ENCODE measurements at regions not wholly inside any gene's neighbourhood (a gene's known extent, or its start where the extent isn't known, plus 50 kb on each side); places are given as distances from the start of the nearest gene placed in this dataset.

DNA sequence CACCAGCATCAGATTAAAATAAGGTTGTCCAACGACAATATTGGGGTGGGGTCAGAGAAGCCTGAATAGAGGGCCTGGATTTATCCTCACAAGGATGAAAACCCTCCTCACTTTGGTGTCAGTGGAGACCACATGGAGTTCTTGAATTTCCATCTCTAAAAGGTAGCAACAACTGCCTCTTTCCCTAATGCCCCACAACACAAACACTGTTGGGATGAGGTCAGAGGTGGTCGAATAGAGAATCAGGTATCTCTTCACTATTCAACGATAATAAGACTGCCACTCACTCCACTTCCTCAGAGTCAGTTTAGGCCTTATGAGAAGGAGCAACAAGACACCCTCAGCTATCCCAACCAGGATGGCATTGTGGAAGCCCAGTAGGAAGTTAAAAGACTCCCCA is 596.1 kb downstream of the HTR1B start:
- DNase-seq, result no peak
- ChIA-PET CTCF (no interaction called here), POLR2A (no interaction called here)
- intact Hi-C loops (cut with DNase I, micrococcal nuclease), result no loop called here
- H3K36me3 Mint-ChIP-seq (ENCODE audit: low read depth), result no peaks in the 10 kb centered on the region
- H3K4me3 ChIP-seq (ENCODE audit: low read length), result no peak overlapping the region
- no peaks in the 10 kb centered on the region for H3K27me3 Mint-ChIP-seq
- no peaks in the 10 kb centered on the region for H3K4me1 ChIP-seq (ENCODE audit: insufficient read depth, low read length)
- peaks cover 0 to 3% of the 10 kb centered on the region in 2 experiments for H3K9me3 ChIP-seq (ENCODE audit: control insufficient read depth in 1 of 2, insufficient read depth in 1 of 2, low read length in 2 of 2)
- H3K36me3 ChIP-seq (ENCODE audit: insufficient read depth, low read length), result no peaks in the 10 kb centered on the region
- H3K27ac Mint-ChIP-seq, result no peak overlapping the region
- no peak for ATAC-seq (ENCODE audit: poor library complexity)
- no peak overlapping the region for H3K4me3 Mint-ChIP-seq
- no peaks in the 10 kb centered on the region for H3K27me3 ChIP-seq (ENCODE audit: control insufficient read depth in 1 of 2, insufficient read depth in 2 of 2, low read length in 2 of 2)
- H3K27ac ChIP-seq (ENCODE audit: low read depth in 1 of 2, low read length in 2 of 2), result no peak overlapping the region
- TF ChIP-seq, protein P1, sequence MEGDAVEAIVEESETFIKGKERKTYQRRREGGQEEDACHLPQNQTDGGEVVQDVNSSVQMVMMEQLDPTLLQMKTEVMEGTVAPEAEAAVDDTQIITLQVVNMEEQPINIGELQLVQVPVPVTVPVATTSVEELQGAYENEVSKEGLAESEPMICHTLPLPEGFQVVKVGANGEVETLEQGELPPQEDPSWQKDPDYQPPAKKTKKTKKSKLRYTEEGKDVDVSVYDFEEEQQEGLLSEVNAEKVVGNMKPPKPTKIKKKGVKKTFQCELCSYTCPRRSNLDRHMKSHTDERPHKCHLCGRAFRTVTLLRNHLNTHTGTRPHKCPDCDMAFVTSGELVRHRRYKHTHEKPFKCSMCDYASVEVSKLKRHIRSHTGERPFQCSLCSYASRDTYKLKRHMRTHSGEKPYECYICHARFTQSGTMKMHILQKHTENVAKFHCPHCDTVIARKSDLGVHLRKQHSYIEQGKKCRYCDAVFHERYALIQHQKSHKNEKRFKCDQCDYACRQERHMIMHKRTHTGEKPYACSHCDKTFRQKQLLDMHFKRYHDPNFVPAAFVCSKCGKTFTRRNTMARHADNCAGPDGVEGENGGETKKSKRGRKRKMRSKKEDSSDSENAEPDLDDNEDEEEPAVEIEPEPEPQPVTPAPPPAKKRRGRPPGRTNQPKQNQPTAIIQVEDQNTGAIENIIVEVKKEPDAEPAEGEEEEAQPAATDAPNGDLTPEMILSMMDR (IDR thresholded peaks at IDR 0.05), result no peak
- no peaks in the 10 kb centered on the region for H3K4me1 Mint-ChIP-seq (ENCODE audit: low read depth)
- H3K9me3 Mint-ChIP-seq, result peaks cover 9% of the 10 kb centered on the region

- H3K27ac Mint-ChIP-seq, result no peak overlapping the region
- intact Hi-C loops (cut with DNase I, micrococcal nuclease), result no loop called here
- peaks cover 0 to 3% of the 10 kb centered on the region in 2 experiments for H3K9me3 ChIP-seq (ENCODE audit: control insufficient read depth in 1 of 2, insufficient read depth in 1 of 2, low read length in 2 of 2)
- H3K4me1 Mint-ChIP-seq (ENCODE audit: low read depth), result no peaks in the 10 kb centered on the region
- H3K4me3 ChIP-seq (ENCODE audit: low read length), result no peak overlapping the region
- ATAC-seq (ENCODE audit: poor library complexity), result no peak
- peaks cover 7% of the 10 kb centered on the region for H3K9me3 Mint-ChIP-seq
- no peak overlapping the region for H3K27ac ChIP-seq (ENCODE audit: low read depth in 1 of 2, low read length in 2 of 2)
- TF ChIP-seq, protein P1 (IDR thresholded peaks at IDR 0.05), result no peak
- POLR2A ChIA-PET, result no interaction called here
- no peak for DNase-seq
- H3K4me1 ChIP-seq (ENCODE audit: insufficient read depth, low read length), result no peaks in the 10 kb centered on the region
- H3K36me3 ChIP-seq (ENCODE audit: insufficient read depth, low read length), result no peaks in the 10 kb centered on the region
- H3K27me3 Mint-ChIP-seq, result no peaks in the 10 kb centered on the region
- CTCF ChIA-PET, result no interaction called here
- H3K27me3 ChIP-seq (ENCODE audit: control insufficient read depth in 1 of 2, insufficient read depth in 2 of 2, low read length in 2 of 2), result no peaks in the 10 kb centered on the region
- no peaks in the 10 kb centered on the region for H3K36me3 Mint-ChIP-seq (ENCODE audit: low read depth)
- H3K4me3 Mint-ChIP-seq, result no peak overlapping the region
Observed at GRCh38 chr6:76866091-76866915, 597.0 kb downstream of the HTR1B start.

DNA sequence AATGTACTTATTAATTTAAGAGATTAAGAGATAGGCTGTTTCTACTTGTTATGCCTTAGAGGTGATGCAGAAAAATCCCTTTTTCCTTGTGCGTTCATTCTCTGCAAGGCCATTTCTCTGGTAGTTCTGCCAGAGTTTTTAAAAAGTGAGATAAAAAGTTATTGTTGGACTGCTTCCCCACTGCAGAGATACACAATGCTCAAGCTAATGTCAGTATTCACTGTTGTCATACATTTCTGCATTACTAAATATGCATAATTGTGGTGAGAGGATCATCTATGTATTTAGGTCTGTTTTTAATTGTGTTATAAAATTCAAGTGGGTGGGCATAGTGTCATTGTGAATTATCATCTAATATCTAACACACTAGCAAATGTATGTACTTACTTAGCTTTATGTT is 600.4 kb downstream of the HTR1B start:
- Mint-ChIP-seq H3K27me3 (no peaks in the 10 kb centered on the region), H3K36me3 (ENCODE audit: low read depth) (no peaks in the 10 kb centered on the region), H3K4me3 (no peak overlapping the region), H3K27ac (no peak overlapping the region), H3K4me1 (ENCODE audit: low read depth) (no peaks in the 10 kb centered on the region), H3K9me3 (peaks cover 7% of the 10 kb centered on the region)
- H3K4me1 ChIP-seq (ENCODE audit: insufficient read depth, low read length), result no peaks in the 10 kb centered on the region
- H3K36me3 ChIP-seq (ENCODE audit: insufficient read depth, low read length), result no peaks in the 10 kb centered on the region
- no peak for DNase-seq
- CTCF ChIA-PET, result no interaction called here
- H3K27ac ChIP-seq (ENCODE audit: low read depth in 1 of 2, low read length in 2 of 2), result no peak overlapping the region
- no peaks in the 10 kb centered on the region for H3K9me3 ChIP-seq (ENCODE audit: control insufficient read depth in 1 of 2, insufficient read depth in 1 of 2, low read length in 2 of 2)
- H3K27me3 ChIP-seq (ENCODE audit: control insufficient read depth in 1 of 2, insufficient read depth in 2 of 2, low read length in 2 of 2), result no peaks in the 10 kb centered on the region
- TF ChIP-seq, protein P1 (IDR thresholded peaks at IDR 0.05), result no peak
- ATAC-seq (ENCODE audit: poor library complexity), result no peak
- POLR2A ChIA-PET, result no interaction called here
- intact Hi-C loops (cut with DNase I, micrococcal nuclease), result no loop called here
- H3K4me3 ChIP-seq (ENCODE audit: low read length), result no peak overlapping the region

Measured in CD4-positive, alpha-beta T cell (primary cell).